Left hindlimb (tissue), 1 donor: ENCODE measurements at regions not wholly inside any gene's neighbourhood (a gene's known extent, or its start where the extent isn't known, plus 50 kb on each side); places are given as distances from the start of the nearest gene placed in this dataset.
"Not testable (repeated sequence)": the region's sequence is repeated elsewhere in the genome, so short reads cannot be mapped to it uniquely, and the experiment has no call there.

Experiments used
- DNase-seq: peaks from one replicate; pipeline ENCODE4 v3.0.0-alpha.2; 2018

GRCh38 chr2:113838744-113839444 lies 51.0 kb upstream of the ACTR3 start:
- no peak for DNase-seq

DNA sequence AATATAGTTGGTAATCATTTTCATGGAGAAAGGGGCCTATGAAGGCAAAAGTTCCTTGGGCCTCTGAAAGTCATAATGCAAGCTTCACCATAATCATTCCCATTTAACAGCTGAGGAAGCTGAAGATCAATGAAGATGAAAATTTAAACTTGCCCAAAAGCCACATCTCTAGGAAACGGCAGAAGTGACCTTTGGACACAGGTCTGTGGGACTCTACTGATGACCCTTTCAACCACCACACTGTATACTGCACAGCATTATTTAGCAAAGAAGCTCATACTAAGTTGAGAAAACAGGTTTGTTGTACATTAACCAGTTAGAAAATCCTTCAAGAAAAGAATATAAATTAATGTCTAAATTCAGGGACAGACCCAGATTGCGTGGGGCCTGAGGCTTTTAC lies 51.6 kb upstream of the ACTR3 start:
- DNase-seq, result no peak

DNA sequence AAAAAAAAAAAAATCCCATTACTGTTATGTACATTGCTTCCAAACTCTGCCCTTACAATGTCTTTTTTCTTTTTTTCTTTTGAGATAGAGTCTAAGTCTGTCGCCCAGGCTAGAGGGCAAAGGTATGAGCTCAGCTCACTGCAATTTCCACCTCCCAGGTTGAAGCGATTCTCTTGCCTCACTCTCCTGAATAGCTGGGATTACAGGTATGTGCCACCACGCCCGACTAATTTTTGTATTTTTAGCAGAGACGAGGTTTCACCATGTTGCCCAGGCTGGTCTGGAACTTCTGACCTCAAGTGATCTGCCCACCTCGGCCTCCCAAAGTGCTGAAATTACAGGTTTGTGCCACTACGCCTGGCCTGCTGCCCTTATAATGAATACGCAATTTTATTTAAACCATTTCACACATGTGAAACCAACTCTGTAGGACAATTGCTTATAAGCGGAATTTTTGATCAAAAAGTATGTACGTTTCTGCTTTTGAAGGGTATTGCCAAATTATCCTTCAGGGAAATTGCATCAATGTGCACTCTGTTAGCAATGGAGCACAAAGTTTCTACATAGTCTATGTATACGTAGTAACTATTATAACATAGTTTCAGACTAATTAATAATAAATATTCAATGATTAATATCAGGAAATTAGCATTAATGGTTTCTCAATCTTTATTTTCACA lies 55.7 kb upstream of the ACTR3 start:
- DNase-seq, result no peak

DNA sequence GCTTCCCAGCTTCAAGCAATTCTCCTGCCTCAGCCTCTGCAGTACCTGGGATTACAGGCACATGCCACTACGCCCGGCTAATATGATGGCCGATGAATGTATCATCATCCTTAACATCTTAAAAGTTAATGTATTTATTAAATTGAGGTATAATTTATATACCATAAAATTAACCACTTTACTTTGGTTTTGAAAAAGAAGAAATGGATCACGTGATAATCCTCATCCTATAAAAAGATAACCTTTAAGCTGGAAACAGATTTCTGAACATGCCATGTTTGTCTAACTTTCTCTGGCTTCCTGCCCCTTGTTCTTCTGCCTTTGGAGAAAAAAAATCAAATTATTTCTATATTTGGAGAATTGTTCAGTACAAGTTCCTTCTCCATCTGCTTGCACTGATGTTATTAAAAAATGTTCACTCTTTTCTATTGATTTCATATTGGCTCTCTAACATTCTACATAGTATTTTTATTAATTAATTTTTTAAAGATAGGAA lies 57.0 kb upstream of the ACTR3 start:
- no peak for DNase-seq

- no peak for DNase-seq
These were observed 58.7 kb upstream of the ACTR3 start for GRCh38 chr2:113831161-113831560.

DNA sequence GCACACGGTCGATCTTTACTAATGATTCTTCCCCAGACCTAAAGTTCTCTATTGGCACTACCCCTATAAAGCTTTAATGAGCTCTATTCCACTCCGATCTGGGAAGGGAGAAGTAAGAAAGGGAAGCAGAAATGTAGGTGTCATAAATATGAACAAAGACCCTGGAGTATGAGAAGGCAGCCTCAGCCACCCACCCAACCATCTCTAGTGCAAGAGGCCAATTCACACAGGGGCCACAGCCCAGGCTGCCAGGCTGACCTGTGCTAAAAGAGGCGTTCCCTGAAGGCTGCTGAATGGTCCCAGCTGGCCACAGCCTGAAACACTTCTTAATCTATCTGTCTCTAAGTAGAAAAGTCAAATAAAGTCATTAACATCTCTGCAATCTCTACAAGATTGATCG lies 60.1 kb upstream of the ACTR3 start:
- DNase-seq, result no peak

- no peak for DNase-seq
These were observed 60.6 kb upstream of the ACTR3 start for GRCh38 chr2:113829270-113829669.

DNA sequence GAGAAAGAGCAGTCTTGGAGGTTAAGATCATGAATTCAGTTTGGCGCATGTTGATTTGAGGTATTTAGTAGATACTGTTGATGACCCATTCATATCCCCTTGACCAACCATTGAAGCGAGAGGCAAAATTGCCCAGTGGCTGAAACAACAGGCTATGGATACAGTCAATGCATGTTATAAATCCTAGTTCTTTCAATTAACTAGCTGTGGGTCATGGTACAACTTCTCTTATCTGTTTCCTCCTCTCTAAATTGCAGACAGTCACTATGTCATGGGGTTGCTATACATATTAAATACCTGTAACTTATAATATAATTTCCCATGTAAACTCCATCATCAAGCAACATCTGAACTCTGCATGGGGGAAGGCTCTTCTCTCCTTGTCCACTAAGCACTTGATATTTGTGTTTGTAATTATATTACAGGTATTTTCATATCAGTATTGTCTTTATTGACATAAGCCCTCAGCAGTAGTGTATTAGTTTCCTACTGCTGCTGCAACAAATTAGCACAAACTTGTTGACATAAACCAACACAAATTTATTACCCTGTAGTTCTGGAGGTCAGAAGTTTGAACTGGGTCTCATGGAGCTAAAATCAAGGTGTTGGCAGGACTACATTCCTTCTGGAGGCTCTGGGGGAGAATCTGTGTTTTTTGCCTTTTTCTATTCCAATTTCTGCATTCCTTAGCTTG lies 61.7 kb upstream of the ACTR3 start:
- DNase-seq, result no peak

DNA sequence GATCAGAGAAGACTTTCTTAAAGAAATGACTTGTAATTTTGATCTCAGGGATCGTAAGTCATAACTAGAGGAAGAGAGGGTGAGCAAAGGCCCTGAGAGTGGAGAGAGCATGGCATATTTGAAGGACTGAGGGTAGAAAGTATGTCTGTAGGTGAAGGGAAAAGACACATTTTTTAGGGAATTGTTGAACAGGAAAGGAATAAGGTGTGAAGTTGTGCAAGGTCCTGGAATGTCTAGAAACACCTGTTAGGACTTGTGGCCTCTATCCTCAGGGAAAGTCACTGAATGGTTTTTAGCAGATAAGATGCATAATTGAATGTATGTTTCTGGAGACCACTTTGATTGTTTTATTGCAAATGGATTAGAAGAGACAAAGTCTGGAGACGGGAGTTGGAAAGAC lies 62.5 kb upstream of the ACTR3 start:
- DNase-seq, result no peak

DNA sequence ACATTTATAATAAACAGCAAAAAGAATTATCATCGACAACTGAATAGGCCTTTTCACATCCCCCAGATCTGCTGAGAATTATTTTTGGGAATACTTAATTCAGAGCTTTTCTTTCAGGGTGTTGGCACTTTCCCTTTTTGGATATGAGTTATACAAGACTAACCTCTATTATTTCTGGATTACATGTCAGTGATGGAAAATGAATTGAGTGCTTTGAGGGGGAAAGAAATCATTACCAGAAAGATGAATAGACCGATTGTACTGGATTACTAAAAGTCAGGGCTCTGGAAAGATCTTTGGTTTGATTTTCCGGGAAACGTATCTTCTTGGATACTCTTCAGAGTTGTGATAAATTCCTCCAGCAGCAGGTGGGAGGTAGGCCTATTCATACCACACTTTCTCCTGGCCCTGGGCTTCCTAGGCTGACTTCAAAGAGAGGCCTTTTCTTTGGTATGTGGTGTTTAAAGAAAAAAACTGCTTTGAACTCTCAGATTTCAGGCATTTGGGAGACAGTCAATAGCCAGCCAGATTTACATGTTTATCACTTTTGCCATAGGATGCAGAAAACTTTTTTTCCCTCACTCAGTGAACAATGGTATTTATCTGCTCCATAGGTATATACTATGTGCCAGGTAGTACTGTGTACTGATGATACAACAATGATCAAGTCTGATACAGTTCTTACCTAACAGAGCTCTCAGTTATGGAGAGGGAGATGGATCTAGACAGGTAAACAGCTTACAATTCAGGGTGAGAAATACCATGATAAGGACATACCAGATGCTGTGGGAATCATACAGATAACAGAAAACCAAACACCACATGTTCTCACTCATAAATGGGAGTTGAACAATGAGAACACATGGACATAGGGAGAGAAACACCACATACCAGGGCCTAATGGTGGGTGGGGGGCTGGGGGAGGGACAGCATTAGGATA lies 63.3 kb upstream of the ACTR3 start:
- DNase-seq, result no peak

GRCh38 chr2:113823716-113824595 lies 65.9 kb upstream of the ACTR3 start:
- no peak for DNase-seq

DNA sequence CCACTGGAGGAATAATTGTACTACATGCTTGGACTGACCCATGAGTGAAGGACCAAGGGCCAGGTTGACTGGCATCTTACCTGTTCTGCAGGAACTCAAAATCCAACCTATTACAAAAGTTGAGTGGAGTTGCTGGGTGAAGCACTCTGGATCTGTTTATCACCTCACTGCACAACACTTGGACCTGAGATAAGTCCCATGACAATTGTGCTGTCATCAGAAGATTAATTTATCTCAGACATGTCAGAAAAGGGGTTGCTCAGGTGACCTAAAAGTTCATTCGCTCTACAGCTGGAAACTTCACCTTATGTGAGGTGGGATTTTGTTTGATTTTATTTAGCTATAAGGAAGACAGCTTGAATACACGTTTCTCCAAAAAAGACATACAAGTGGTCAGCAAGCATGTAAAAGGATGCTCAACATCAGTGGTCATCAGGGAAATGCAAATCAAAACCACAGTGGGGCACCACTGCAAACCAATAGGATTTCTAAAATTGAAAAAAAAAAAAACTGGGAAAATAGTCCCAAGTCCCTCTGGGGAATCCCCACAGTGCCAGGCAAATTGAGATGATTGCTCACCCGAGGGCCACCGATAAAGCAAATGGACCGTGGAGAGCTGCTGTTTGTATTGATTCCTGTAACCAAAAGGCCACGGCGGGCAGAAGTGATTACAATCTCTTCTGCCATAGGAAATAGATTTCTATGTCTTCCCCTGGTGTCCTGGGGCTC lies 65.8 kb upstream of the SLC35F5 start:
- no peak for DNase-seq

DNA sequence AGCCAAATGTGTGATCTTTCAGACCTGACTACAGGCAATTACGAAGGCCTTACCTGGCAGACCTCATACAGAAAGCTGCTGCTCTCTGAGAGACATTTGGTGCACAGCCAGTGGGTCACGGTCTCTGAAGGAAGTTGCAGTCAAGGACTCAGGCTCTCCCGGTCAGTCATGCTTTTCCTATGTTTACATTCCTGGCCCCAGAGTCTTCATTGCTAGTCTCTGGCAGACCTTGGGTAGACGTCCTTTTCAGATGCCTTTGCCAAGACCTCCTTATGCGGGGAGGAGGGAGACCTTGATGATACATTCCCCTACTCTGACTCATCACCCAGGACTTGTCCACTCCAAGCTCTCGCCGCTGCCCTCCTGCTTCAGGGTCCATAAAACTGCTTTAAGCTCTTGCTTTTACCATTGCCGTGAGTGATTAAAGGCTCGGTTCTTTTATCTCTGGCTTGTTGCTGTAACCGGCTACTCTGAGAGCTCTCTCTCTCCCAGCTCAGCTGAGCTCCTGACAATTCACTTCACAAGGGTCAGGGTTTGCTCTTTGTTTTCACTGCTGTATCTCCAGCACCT lies 62.0 kb upstream of the SLC35F5 start:
- peak; percentile 50 for DNase-seq

- not testable (repeated sequence) for DNase-seq
These were observed 57.0 kb upstream of the SLC35F5 start for GRCh38 chr2:113813396-113813795.

DNA sequence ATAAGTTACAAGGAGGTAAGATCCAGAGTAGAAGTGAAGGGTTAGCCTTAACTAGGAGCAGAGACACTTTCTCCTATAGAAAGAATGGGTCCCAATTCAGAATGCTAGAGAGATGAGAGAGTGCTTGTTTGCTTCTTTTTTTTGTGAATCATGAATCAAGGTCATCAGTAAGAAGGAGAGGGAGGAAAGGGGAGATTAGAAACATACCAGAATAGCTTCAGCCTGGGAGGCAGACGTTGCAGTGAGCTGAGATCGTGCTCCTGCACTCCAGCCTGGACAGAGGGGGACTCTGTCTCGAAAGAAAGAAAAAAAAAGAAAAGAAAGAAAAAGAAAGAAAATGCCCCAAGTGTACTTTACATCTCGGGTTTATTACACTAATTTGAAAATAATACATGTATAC lies 55.8 kb upstream of the SLC35F5 start:
- DNase-seq, result no peak

DNA sequence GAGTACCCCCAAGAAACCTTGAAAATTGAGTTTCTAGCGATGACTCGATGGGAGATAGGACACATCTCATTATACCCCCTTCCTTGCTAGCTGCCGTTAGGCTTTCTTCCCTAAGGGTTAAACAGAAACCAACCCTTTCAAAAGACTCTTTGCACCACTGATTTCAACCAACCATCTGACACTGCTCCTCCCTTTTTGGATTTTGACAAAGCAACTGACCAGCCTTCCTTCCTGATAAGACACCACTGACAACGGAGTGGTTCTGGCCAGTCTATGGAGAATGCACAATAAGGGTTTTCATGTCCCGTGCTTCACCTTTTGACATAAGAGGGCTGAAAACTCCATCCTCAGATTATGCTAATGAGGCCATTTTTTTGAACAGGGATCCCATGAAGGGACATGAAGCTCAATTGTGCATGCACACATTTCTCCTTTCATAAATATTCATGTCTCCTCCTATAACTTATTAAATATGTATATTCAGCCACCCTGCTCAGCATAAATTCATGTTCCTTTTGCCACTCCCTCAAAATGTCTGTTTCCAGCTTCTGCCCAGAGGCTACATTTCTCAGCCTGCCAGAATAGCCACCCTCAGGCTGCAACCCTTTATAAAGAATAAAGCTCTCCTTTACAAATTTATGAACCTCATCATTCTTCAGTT lies 52.8 kb upstream of the SLC35F5 start:
- no peak for DNase-seq

GRCh38 chr2:113807721-113808120 lies 51.3 kb upstream of the SLC35F5 start:
- DNase-seq, result no peak

GRCh38 chr2:113806217-113806913 lies 49.9 kb upstream of the SLC35F5 start:
- no peak for DNase-seq
